Activated CD4-positive, alpha-beta T cell treated with anti-CD3 and anti-CD28 coated beads for 48 hours (primary cell): ENCODE measurements at regions not wholly inside any gene's neighbourhood (a gene's known extent, or its start where the extent isn't known, plus 50 kb on each side); places are given as distances from the start of the nearest gene placed in this dataset.

Experiments used
- DNase-seq: peaks from one replicate; pipeline ENCODE4 v3.0.0-alpha.2; 2020

GRCh38 chr2:144965172-144965571 lies 445.3 kb upstream of the ZEB2 start:
- DNase-seq: no peak

- no peak for DNase-seq
Measured at GRCh38 chr2:144963031-144963430, 443.1 kb upstream of the ZEB2 start.

GRCh38 chr2:144959416-144959815 lies 439.5 kb upstream of the ZEB2 start:
- DNase-seq: no peak

DNA sequence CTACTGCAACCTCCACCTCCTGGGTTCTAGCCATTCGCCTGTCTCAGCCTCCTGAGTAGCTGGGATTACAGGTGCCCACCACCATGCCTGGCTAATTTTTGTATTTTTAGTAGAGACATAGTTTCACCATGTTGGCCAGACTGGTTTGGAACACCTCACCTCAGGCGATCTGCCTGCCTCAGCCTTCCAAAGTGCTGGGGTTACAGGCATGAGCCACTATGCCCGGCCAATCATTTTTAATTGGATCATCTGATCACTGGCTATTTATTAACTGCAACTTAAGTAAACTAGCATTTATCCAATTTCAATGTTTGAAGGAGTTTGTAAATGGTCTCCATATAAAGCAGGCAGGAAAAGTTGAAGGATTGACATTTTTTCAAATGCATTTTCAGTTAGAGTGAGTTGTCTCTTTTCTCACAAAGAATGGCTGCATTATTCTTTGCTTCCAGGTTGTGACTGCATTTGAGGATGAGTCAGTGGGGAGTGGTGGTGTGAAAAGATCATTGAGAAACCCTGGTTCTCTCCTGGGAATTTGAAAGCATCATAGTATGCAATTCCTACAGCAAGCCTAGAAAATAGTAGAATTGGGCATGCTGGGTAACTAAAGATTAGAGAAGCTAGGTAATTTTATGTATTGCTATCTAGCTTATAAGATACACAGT lies 431.1 kb upstream of the ZEB2 start:
- no peak for DNase-seq

DNA sequence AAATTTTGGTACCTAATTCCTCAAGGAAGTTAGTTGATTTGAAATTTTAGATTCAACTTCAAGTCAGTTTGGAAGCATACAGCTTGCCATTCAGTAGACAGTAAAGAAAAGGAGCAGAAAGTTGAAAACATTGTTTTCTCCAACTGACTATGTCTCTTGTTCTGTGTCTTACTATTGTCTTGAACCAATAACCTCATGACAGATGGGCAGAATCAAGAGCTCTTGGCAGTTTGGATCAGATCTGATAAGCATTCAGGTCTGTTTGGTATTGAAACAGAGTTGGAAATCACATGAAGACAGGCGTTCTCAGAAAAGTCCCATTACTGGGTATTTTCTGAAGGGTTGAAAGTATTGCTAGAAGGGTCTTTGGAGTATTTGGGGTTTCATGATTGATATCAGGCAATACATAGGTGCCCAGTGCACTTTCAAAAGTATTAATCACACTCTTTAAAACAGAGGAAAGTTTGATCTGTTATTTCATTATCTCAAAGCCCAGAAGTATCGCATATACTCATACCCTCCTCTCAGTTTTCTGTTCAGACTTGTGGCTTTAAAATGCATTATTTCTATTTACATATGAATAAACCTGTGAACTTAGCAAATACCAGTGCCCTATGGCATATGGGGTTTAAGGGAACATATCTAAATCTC lies 428.4 kb upstream of the ZEB2 start:
- no peak for DNase-seq

DNA sequence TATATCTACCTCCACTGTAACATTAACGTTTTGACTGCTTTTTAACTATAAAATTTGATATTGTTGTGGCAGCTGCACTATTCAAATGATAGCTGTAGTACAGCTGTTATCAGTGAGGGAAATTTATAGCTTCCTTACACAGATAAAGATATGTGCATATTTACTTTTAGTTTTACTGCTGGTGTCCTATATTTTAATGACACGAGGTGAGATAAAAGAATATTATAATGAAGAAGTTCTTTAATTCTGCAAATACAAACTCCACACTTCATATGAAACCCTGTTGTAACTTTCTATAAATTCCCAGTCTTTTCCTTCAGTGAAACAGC lies 427.8 kb upstream of the ZEB2 start:
- no peak for DNase-seq

DNA sequence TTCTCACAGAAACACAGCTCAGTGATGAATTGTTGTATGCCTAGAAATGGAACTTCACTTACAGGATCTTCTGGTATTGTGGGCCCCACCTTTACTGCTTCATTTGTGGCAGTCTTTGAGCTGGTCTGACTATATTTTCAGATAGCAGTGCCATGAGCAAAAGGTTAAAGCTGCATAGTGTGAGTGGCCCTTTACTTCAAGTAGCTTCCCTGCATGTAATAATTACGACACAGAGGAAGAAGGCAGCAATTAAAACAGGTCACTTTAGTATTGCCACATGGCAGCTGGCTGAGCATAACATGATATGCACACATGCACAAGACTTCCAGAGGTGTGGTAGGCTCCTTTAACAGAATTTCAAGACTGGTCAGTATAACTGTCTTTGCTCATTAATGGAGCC lies 426.3 kb upstream of the ZEB2 start:
- no peak for DNase-seq

GRCh38 chr2:144944546-144945220 lies 424.8 kb upstream of the ZEB2 start:
- no peak for DNase-seq

DNA sequence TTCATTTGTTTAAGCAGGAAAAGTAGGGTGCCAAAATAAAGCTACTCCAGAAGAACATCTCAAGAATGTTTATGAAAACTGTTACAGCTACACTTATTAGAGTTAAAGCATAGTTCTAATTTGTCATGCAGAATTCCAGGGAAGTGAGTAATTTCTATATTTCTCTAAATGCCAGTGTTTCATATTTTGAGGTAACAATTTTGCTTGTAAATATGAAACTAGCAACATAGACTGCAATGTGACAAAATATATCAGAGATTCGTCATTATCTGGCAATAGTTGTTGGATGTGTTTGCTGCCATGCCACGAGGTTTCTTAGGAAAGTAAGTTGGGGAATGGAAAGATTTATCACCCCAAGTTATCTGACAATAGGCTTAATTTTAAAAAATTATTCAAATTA lies 424.1 kb upstream of the ZEB2 start:
- DNase-seq: no peak

- no peak for DNase-seq
Measured at GRCh38 chr2:144943293-144943941, 423.5 kb upstream of the ZEB2 start.

GRCh38 chr2:144942516-144943256 lies 422.8 kb upstream of the ZEB2 start:
- no peak for DNase-seq

DNA sequence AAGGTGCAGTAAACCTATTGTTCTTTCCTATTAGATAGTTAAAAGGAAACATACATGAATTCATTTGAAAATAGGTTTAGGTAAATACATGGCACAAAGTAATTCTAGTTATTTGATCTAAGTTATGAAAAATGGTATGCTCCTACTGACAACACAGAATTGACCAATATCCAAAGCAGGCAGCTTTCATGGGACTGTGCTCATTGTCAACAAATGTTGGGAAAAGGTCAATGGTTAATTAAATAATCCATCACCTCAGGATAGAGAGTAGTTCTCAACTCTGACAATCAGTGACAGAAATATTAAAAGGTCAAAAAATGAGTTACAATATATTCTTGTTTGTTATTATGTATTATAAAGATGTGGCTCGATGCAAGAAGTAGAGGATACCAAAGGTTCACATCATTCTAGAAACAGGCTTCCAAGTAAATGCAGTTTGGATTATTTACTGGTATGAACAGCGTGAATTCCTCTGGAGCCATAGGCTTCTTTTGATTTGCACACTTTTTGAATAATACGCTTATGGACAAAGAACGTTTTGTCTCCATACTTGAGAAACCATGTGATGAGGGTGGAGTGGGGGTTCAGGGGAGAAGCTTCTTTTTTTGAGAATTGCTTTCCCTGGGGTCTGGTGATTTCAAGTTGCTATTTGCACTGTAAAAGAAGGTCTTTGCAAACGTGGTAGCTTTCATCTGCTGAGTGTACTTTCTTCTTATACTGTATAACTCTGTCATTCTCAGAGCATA lies 422.0 kb upstream of the ZEB2 start:
- no peak for DNase-seq

GRCh38 chr2:144939590-144939989 lies 419.7 kb upstream of the ZEB2 start:
- no peak for DNase-seq

- no peak for DNase-seq
Measured at GRCh38 chr2:144937910-144938709, 418.2 kb upstream of the ZEB2 start.

- DNase-seq: no peak
Measured at GRCh38 chr2:144937066-144937465, 417.1 kb upstream of the ZEB2 start.

GRCh38 chr2:144936442-144936841 lies 416.5 kb upstream of the ZEB2 start:
- DNase-seq: no peak

DNA sequence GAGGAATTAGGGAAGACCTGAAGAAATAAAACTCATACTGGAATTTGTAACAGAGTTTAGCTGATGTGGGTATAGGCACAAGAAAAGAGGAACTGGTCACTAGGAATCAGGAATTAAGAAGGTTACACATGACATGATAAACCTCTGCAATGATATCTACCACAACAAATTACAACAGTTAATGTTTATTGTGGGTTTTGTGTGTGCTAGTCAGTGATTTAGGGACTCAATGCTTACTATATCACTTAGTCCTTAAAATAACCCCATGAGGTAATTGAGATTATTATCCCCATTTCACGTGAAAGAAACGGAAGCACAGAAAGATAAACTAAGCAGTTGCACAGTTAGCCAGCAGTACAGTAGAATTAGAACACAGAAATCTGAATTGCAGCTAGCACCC lies 415.8 kb upstream of the ZEB2 start:
- DNase-seq: no peak

- no peak for DNase-seq
Measured at GRCh38 chr2:144935191-144935590, 415.3 kb upstream of the ZEB2 start.

- no peak for DNase-seq
Measured at GRCh38 chr2:144931960-144932359, 412.0 kb upstream of the ZEB2 start.

DNA sequence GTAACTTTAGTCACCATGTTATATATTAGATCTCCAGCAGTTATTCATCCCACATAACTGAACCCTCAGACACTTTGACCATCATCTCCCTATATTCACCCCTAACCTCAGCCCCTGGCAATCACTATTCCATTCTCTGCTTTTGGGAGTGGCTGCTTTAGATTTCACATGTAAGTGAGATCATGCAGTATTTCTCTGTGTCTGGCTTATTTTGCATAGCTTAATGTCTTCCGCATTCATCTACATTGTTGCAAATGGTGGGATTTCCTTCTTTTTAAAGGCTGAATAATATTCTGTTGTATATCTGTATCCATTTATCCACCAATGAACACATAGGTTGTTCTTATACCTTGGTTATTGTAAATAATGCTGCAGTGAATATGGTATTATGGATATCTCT lies 411.6 kb upstream of the ZEB2 start:
- DNase-seq: no peak

DNA sequence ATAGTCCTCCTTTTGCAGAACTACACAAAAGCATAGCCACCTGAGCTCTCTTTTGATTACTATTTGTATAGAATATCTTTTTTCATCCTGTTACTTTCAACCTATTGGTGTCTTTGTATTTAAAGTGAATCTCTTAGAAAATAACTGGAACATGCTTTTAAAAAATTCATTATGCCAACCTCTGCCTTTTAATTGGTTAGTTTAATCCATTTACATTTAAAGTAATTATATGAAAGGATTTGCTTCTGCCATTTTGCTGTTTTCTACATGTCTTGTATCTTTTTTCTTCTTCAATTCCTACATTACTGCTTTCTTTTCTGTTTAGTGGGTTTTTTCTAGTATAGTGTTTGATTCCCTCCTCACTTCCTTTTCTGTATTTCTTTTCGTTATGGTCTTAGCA lies 407.5 kb upstream of the ZEB2 start:
- DNase-seq: no peak

DNA sequence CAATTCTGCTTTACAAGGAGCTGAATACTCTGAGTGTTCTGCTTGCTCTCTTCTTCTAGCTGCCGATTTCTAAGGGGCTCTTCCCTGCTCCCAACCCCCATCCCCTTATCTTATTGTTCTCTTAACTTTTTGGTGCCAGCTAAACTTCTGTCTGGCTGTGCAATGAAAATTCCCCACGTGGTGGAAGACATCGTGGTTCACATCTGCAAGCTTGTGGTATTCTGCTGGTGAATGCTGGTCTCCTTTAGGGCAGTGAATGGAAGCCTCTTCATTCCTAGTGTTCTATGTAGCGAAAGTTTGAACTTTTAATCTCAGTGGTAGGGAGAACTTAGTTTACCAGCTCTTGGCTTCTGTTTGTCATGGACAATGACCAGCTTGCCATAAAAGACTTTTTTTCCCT lies 406.0 kb upstream of the ZEB2 start:
- no peak for DNase-seq
